Stimulated activated CD8-positive, alpha-beta memory T cell treated with anti-CD3 and anti-CD28 coated beads, Interleukin-2, amount 100 ng/mL, for 48 hours (primary cell): ENCODE measurements at regions not wholly inside any gene's neighbourhood (a gene's known extent, or its start where the extent isn't known, plus 50 kb on each side); places are given as distances from the start of the nearest gene placed in this dataset.

Source experiments
- DNase-seq, 2 donors: peaks; one replicate each; pipeline ENCODE4 v3.0.0-alpha.2; 2020; ENCODE audit warnings: low read depth in 2 of 2

GRCh38 chr20:50374541-50375078, 135.6 kb upstream of the PTPN1 start:
- DNase-seq: no peak

- DNase-seq: no peak
Measured at GRCh38 chr20:50376179-50376887, 133.8 kb upstream of the PTPN1 start.

- DNase-seq: no peak
Measured at GRCh38 chr20:50376888-50377459, 133.2 kb upstream of the PTPN1 start.

DNA sequence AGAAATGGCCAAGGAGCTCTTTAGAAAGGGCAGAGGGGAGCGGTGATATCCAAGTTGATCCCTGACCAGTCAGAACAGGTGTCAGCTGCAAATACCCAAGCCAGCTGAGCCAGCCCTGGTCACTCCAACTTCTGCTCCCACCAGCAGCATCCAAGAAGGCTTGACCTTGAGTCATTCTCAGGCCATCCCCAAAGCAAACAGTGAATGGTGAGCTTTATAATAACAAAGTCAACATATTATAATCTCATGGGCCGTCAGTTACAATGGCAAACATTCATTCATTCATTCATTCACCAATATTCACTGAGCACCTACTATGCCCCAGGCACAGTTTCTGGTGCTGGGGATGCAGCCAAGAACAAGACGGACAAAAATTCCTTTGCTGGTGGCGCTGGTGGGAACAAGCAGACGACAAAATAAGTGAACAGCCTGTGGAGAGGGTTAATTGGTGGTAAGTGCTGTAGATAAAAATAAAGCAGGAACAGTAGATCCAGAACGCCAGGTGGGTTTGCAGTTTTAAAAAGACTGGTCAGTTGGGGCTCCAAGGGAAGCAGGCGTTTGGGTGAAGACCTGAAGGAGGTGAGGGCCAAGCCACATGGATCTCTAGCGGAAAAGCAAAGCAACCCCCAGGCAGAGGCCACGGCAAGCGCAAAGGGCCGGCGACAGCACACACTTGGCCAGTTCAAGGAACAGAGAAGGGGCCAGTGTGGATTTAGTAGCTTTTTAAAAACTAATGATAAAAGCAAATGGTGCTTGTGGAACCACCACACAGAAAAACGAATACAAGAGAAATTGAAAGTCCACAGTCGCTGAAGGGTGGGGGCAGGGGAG, 131.8 kb upstream of the PTPN1 start:
- DNase-seq: no peak

DNA sequence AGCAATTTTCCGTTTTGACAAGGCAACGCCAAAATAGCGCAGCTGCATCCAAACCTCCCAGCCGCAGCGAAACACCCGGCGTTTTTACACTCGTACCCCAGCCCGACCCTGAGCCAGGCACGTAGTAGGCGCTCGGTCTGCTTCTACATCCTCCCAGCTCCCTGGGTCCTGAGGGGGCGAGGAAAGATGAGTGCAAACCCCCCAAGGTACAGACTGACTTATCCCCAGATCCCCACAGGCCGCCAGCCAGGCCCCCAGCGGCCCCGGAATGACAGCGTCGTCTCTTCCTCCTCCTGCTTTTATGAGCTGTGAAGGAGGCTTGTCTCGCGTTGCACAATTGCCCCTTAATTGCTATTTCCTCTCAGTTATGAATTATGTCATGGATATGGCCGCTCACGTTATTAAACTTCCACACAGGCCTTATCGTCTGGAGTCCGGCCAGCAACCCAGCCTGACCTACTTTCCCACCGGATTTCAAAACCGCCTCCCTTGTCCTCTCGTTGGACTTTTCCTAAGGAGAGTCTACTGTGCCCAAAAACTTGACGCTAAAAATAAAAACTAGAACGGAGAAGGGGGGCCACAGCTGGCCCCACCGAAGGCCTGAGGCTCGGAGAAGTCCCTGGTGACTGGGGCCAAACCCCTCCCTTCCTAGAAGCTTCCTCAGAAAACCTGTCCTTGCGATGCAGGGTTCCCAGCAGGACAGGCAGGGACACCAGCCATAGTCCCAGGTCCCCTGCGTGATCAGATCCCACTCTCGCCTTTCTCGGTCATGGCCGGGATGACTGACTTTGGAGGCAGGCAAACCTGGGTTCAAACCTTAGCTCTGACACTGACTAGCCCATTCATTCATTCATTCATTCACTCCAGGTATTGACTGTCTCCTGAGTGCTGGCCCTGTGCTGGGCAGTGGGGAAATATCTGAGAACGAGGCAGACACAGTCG, 130.9 kb upstream of the PTPN1 start:
- DNase-seq: no peak

- no peak for DNase-seq
Measured at GRCh38 chr20:50379991-50380696, 130.0 kb upstream of the PTPN1 start.

DNA sequence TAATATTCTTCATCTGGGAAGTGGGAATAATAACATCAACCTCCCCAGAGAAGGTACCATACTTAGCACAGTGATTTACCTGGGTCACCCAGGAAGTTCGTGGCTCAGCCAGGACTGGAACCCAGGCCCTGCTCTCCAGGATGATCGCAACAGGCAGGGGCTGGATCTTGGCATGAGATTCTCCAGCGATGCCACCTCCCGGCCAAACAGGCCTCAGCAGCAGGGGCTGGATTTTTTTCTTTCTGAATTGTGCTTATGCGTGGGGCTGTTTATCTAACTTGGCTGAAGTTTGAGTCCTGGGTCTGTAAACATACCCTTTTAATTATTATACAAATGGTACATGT, 129.5 kb upstream of the PTPN1 start:
- DNase-seq: no peak

DNA sequence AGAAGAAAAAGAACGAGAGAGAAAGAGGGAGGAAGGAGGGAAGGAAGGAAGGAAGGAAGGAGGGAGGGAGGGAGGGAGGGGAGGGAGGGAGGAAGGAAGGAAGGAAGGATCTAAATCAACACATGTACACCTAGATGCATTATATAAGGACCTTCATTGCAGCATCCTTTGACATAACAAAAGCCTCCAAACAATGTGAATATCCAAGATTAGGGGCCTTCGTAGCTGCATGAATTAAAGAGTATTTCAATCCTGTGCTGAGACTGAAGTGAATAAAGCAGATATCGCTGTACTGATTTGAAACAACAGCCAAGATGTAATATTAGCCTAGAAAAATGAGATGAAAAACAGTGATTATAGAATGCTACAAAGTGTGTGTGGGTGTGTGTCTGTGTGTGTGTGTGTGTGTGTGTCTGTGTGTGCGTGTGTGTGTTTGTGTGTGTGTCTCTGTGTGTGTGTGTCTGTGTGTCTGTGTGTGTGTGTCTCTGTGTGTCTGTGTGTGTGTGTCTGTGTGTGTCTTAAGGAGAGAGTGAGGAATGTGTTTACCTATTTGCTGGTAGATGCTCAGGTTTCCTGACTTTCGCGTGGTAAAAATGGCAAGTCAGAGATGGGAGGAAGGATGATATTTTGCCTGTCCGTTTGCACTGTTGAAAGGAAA, 129.0 kb upstream of the PTPN1 start:
- no peak for DNase-seq

DNA sequence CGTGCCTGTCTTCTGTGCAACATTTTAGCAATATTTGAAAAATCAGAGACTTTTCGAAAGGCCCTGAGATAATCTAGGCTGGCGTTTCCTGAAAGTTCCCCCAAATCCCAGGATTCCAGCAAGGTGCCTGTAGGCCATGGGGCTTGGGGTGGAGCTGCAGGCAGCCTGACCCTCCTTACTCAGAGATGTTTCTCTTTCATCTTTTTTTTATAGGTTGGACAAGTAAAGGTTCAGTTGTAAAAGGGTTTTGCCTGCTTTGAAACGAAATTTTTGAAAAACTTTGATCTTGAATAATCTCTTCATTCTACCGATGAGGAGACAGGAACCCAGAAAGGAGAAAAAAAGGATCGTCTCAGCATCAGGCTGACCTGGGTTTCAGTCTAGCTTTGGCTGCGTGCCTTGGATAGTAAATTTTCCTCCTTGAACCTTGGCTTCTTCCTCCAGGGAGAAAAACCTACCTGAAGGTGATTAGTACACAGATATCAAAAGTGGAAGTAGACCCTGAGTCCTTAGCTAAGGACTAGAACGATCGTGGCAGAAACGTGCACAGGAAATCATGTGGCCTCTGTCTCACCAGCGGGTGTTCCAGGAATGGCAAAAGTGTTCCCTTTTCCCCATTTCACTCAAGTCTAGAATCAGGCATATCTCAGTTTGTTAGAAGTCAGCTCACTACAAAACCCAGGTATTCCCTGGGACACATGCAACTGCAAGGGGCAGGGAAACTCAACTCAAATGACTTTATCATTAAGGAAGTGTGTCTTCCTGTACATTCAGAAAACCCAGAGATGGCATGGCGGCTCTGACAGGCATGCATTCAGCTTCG, 128.2 kb upstream of the PTPN1 start:
- DNase-seq: no peak

DNA sequence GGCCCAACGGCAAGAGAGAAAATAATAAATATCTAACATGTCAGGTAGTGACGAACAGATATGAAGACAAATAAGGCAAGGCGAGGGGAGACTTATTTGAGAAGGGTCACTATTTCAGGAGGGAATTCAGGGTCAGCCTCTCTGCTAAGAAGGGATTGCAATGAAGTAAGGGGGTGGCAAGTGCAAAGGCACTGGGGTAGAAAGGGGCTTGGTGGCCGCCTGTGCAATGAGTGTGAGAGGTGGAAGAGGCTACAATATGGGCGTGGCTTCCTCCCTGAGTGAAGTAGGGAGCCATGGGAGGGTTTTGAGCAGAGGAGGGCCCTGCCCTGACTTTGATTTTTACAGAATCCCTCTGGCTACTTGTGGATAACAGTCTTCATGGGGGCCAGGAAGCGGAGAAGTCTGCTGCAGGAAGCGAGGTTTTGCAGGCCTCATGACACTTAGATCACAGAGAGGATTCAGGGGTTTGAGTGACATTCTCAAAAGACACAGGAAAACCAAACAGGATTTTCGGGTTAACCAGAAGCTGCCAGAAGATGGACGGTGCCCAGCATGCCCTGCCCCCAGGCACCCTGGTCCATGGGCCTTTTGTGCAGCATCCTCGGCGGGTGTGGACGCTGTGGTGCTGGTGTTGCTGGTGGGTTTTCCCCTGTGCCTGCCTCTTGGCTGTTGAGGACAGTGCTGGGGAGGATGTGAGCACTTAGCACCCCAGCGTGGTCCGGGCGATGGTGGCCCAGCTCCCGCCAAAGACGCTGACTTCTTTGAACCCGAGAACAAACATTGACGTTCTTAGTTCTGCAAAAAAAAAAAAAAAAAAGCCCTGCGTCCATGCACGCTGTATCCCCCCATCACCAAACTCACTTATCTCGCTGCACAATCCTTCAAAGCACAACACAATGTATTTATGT, 124.2 kb upstream of the PTPN1 start:
- peak; percentile 42 to 48 for DNase-seq

GRCh38 chr20:50386641-50386960, 123.6 kb upstream of the PTPN1 start:
- DNase-seq: no peak

- no peak for DNase-seq
Measured at GRCh38 chr20:50387218-50387995, 122.8 kb upstream of the PTPN1 start.

- DNase-seq: no peak
Measured at GRCh38 chr20:50387996-50388332, 122.2 kb upstream of the PTPN1 start.

- DNase-seq: no peak
Measured at GRCh38 chr20:50388733-50389437, 121.3 kb upstream of the PTPN1 start.

DNA sequence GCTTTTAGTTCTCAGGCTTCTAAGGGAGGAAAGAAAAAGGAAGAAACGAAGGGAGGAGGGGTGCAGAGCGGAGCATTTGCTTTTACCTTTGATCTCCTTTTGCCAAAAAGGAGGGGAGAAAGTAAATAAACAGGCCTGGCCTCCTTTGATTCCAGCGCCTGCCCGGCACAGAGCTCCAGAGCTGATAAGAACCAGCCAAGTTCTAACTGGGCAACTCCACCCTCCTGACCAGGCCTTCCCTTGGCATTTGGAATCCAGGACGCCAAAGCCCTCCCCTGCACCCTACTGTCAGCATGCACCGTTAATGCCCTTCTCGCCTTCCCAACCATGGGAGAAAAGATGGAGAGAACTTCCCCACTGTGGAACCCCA, 120.8 kb upstream of the PTPN1 start:
- no peak for DNase-seq

DNA sequence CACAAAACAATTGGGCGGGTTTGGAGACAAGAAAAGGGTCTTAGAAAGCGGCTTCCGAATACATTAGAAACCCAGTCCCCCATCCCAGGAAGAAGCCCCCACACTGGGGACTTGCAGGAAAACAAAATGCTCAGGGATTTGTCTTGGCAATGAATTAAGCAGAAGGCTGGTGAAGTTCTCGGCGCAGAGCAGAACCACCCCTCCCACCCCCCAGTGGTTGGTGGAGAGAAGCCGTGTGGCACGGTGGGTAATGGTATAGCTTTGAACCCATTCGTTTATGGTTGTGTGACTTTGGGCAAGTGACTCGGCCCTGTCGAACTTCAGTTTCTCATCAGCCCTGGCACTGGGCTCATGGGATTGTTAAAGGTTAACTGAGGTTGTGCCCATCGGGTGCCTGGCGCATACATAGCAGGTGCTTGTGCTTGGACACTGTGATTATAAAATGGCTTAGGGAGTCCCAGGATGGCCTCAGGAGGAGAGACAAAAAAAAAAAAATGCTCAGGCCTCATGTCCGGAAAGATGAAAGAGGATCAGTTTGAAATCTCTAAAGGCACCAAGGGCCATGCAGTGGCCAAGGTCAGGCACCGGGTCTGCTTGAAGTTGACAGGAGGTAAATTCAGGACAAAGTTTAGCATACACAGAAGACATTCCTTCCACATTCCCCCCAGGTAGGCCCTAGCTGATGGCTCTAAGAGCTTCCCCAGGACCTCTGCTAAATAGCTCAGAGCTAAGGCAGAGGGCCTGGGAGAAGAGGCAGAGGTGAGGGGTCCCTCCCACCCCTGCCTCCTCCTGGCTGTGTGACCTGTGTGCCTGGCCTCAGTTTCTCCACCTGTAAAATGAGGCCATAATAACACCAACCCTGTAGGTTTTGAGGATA, 120.1 kb upstream of the PTPN1 start:
- DNase-seq: no peak
